GM12865 (cell line): ENCODE measurements at regions not wholly inside any gene's neighbourhood (a gene's known extent, or its start where the extent isn't known, plus 50 kb on each side); places are given as distances from the start of the nearest gene placed in this dataset.
A peak's percentile ranks its signal among the peaks of the same experiment; 100 is the strongest.

Experiments
- DNase-seq: peaks from one replicate; pipeline ENCODE4 v3.0.0; 2010; ENCODE audit warnings: low read depth
- H3K4me3 ChIP-seq: 2 replicates; pipeline ENCODE4 v1.5.1; 2011; ENCODE audit warnings: mild to moderate bottlenecking, low read depth, low read length, control low read depth
- TF ChIP-seq, protein P1 (sequence below): IDR thresholded peaks from 2 replicates; pipeline ENCODE4 v1.5.1; 2011; ENCODE audit warnings: low read length, control low read depth, low read depth, inconsistent platforms; ENCODE audit not compliant: insufficient read depth; ENCODE audit errors: missing control alignments

DNA sequence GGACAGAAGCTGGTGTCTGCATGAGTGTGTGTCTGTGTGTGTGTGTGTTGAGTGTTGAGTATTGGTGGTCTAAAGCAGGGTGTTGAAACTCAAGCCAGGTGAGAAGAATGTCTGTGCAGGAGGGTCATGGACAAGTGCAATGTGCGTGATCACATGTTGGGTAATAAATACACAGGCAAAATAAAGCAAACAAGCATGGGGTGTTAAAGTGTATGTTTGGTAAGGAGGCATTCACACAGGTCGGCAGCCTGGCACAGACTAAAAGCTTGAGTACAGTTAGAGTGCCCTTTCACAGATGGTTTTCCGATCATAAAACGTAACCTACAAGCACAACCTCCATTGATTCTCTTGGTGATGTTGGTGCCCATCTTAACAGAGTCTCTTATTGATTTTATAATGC lies 476.9 kb upstream of the KLHL1 start:
- TF ChIP-seq, protein P1, sequence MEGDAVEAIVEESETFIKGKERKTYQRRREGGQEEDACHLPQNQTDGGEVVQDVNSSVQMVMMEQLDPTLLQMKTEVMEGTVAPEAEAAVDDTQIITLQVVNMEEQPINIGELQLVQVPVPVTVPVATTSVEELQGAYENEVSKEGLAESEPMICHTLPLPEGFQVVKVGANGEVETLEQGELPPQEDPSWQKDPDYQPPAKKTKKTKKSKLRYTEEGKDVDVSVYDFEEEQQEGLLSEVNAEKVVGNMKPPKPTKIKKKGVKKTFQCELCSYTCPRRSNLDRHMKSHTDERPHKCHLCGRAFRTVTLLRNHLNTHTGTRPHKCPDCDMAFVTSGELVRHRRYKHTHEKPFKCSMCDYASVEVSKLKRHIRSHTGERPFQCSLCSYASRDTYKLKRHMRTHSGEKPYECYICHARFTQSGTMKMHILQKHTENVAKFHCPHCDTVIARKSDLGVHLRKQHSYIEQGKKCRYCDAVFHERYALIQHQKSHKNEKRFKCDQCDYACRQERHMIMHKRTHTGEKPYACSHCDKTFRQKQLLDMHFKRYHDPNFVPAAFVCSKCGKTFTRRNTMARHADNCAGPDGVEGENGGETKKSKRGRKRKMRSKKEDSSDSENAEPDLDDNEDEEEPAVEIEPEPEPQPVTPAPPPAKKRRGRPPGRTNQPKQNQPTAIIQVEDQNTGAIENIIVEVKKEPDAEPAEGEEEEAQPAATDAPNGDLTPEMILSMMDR = no peak
- DNase-seq = no peak
- H3K4me3 ChIP-seq = no peak overlapping the region

DNA sequence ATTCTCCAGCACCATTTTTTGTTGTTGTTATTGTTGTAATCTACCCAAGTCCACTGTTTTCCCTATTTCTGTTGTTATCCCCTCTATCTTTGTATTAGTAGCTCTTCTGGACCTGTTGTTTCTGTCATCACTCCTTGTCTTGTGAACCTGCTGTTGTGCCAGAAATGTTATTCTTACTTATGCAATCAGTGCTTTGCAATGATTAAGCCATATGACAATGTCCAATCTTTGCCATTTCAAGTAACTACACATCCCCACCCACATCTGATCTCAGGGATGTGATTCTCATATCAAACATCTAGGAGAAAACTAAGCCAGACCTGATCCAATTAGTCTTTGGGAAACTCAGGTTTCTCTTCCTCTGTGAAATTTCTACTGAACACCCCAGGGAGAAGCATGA lies 472.6 kb upstream of the KLHL1 start:
- no peak overlapping the region for H3K4me3 ChIP-seq
- TF ChIP-seq, protein P1 = no peak
- DNase-seq = no peak

DNA sequence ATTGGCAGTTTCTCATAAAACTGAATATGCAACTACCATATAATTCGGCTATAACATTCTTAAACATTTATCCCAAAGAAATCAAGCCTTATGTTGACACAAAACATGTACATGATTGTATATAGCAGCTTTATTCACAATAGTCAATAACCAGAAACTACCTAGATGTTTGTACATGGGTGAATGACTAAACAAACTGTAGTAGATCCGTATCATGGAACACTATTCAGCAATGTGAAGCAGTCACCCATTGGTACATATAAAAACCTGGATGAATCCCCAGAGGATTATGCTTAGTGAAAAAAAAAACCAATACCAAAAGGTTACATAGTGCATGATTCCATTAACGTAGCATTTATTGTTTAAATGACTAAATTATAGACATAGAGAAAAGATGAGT lies 471.7 kb upstream of the KLHL1 start:
- TF ChIP-seq, protein P1 = no peak
- H3K4me3 ChIP-seq = no peak overlapping the region
- DNase-seq = no peak

DNA sequence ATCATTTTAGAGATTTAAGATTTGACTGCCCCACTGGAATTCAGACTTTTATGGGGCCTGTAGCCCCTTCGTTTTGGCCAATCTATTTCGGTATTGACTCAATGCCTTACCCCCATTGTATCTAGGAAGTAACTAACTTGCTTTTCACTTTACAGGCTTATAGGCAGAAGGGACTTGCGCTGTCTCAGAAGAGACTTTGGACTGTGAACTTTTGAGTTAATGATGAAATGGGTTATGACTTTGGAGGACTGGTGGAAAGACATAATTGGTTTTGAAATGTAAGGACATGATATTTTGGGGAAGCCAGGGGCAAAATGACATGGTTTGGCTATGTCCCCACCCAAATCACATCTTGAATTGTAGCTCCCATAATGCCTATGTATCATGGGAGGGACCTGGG lies 463.0 kb upstream of the KLHL1 start:
- H3K4me3 ChIP-seq = no peak overlapping the region
- TF ChIP-seq, protein P1 = no peak
- DNase-seq = no peak

DNA sequence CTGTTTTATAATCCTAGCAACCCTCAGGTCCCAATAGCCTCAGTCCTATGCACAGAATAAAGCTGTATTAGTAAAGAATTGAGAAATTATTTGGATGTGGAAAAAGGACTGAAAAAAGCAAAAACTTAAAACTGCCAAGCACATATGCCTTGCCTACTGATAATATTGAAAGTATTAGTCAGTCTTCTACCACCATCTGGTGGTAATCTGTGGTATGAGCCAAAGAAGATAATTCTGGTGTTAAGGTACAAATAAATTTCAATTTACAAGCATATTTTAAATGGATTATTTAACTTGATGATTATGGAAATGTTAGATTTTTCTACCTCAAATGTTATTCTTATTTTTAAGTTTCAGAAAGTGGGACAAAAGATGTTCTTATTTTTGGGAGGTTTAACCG lies 460.3 kb upstream of the KLHL1 start:
- H3K4me3 ChIP-seq = no peak overlapping the region
- TF ChIP-seq, protein P1 = peak; percentile 50
- DNase-seq = peak; percentile 54

DNA sequence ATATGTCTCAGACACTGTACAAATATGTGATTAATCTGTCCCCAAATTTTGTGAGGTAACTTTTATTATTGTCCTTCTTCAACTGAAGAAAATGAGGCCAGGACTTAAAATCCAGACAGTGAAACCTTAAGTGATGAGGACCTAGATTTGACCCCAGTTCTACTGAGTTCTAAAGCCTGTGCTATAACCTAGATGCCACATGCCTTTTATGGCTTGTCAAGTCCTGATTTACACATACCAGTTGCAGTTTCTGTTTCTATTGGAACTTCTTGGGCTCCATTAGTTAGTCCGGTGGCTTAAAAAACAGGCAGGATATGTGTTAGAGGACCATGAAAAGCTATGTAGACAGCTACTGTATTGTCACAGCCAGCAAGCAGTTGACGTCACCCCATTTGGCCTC lies 436.5 kb upstream of the KLHL1 start:
- no peak overlapping the region for H3K4me3 ChIP-seq
- TF ChIP-seq, protein P1 = no peak
- DNase-seq = no peak

DNA sequence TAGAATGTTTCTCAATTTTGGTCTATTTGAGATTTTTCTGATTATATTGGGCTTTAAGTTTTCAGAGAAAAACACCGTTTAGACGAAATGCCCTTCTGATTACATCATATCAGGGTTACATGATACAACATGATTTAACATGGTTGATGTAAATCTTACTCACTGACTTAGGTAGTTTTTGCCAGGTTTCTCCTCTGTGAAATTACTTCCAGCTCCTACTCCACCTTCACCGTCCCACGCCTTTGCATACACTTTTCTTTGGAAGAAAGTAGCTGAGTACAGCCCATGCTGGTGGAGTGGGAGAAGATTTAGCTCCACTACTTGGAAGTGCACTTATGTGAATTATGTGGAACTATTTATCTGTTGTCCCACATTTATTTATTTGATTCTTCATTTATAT lies 433.2 kb upstream of the KLHL1 start:
- TF ChIP-seq, protein P1 = no peak
- no peak for DNase-seq
- no peak overlapping the region for H3K4me3 ChIP-seq
